T-helper 17 cell (primary cell): ENCODE measurements at regions not wholly inside any gene's neighbourhood (a gene's known extent, or its start where the extent isn't known, plus 50 kb on each side); places are given as distances from the start of the nearest gene placed in this dataset.
"Not testable (repeated sequence)": the region's sequence is repeated elsewhere in the genome, so short reads cannot be mapped to it uniquely, and the experiment has no call there.

Source experiments
- ATAC-seq: fragments of 150-1000 bp; cut with Tn5 transposase; 2 replicates; pipeline ENCODE4 v1.10.0; 2021; ENCODE audit warnings: mild to moderate bottlenecking, moderate library complexity
- DNase-seq, 3 donors: peaks; one replicate each; pipeline versions ENCODE4 v3.0.0 to v3.0.0-alpha.2; 2020 to 2021
- H3K9me3 ChIP-seq: one replicate; pipeline ENCODE4 v1.7.0; 2013; ENCODE audit warnings: low read length, mild to moderate bottlenecking; ENCODE audit not compliant: control insufficient read depth, poor library complexity, severe bottlenecking
- H3K27ac Mint-ChIP-seq: one replicate; pipeline ENCODE4 v1.8.0; 2022; ENCODE audit warnings: mild to moderate bottlenecking, moderate library complexity, mixed read lengths
- H3K27me3 Mint-ChIP-seq: one replicate; pipeline ENCODE4 v1.8.0; 2022; ENCODE audit warnings: mixed read lengths
- H3K36me3 Mint-ChIP-seq: one replicate; pipeline ENCODE4 v1.8.0; 2022; ENCODE audit warnings: low read depth, mixed read lengths
- H3K4me1 Mint-ChIP-seq: one replicate; pipeline ENCODE4 v1.8.0; 2022; ENCODE audit warnings: mild to moderate bottlenecking, mixed read lengths
- H3K4me3 Mint-ChIP-seq: one replicate; pipeline ENCODE4 v1.8.0; 2022; ENCODE audit warnings: mild to moderate bottlenecking, moderate library complexity, mixed read lengths

DNA sequence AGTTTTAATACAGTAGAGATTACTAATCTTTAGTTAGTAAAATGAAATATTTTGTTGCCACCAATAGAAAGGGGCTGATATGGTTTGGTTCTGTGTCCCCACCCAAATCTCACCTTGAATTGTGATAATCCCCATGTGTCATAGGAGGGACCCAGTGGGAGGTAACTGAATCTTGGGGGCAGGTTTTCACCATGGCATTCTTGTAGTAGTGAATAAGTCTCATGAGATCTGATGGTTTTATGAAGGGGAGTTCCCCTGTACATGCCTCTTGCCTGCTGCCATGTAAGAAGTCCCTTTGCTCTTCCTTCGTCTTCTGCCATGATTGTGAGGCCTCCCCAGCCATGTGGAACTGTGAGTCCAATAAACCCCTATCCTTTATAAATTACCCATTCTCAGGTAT is 285.9 kb downstream of the BCL2L11 start:
- H3K27ac Mint-ChIP-seq, H3K4me3 Mint-ChIP-seq, H3K4me1 Mint-ChIP-seq, DNase-seq, ATAC-seq, H3K36me3 Mint-ChIP-seq, H3K27me3 Mint-ChIP-seq, H3K9me3 ChIP-seq: not testable (repeated sequence)

DNA sequence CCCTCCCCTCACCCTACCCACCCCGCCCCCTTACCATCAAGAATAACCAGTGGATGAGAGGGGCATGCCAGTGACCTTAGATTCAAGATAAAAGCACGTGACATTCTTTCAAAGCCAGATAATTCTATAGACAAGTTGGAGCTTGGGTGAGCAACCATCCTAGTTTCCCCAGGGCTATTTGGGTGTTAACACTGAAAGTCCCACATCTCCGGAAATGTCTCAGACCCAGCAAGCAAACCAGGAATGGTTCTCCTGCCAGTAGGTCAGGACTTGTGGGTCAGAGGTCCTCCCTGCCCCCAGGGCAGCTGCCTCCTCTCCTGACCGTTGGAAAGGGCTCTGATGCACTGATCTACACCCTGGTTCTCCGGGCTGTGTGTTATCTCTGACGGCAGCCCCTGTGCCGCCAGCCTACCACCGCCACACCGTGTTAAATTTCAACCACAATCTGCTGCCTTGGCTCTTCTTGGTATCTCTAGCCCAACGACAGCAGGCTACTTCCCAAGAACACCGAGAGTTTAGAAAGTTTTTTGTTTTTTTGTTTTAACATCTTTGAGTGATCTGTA is 287.0 kb downstream of the BCL2L11 start:
- H3K27ac Mint-ChIP-seq, DNase-seq, H3K27me3 Mint-ChIP-seq, ATAC-seq, H3K36me3 Mint-ChIP-seq, H3K4me3 Mint-ChIP-seq, H3K4me1 Mint-ChIP-seq, H3K9me3 ChIP-seq: not testable (repeated sequence)

DNA sequence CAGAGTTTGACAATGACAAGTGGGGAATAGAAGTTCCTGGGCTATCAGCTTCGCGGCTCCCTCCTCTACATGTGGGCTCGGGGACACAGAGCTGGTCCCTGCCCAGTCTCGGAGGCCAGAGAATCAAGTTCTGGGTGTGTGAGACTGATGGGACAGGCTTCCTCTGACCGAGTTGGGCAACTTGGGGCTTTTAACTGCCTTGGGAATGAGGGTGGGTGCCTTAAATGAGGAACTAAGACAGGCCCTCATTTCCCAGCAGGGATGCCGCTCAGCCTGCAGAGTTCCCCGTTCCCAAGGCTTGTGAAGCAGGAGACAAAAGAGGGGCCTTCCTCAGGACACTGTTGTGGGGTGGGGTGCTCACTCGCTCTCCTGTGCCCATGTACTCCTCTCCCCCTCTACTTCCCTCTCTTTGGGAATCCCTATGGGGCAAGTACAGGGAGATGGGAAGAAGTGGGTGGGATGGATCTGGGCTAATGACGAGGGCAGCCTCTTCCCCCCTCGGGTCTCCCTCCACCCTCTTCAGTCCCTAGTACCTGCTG is 290.2 kb downstream of the BCL2L11 start:
- H3K36me3 Mint-ChIP-seq, H3K4me3 Mint-ChIP-seq, H3K27me3 Mint-ChIP-seq, H3K4me1 Mint-ChIP-seq, H3K9me3 ChIP-seq, ATAC-seq, H3K27ac Mint-ChIP-seq, DNase-seq: not testable (repeated sequence)

DNA sequence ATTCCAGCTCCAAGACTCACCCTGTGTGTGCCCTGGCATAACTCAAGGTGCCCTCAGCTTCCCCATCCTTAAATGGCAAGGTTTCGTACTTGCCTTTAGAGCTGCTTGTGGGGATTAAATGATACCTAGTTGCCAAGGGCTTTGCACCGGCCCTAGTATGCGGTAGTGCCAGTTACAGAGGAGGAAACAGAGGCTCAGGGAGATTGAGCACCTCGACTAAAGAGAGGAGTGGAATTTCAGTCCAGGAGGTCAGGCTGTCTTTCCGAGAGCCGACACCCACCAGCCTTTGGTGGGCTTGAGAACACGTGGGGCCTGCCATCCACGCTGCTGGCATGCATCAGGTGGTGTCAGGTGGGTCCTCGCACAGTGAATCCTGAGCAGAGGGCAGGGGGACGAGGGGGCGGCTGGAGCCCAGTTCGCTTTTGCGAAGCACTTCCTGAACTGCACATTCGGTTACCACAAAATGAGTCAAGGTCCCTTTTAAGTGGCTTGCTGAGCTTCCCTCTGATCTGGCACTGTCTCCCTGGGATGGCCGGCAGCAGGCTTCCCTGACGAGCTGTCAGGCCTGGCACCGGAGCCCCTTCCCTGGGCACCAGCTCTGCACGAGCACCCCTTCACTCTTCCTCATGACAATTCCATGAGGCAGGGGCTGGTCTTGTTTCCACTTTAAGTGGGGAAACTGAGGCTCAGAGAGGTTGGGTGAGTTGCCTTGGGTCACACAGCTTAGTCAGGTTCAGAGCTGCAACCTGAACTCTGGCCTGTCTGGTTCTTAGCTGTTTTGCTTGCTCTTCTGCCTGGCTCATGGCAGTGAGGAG is 291.4 kb downstream of the BCL2L11 start:
- not testable (repeated sequence) for H3K27ac Mint-ChIP-seq, H3K4me3 Mint-ChIP-seq, H3K27me3 Mint-ChIP-seq, H3K9me3 ChIP-seq, H3K36me3 Mint-ChIP-seq, H3K4me1 Mint-ChIP-seq
- DNase-seq = peak in 1 of 3 donors; percentile 10
- peak; percentile 85 for ATAC-seq

DNA sequence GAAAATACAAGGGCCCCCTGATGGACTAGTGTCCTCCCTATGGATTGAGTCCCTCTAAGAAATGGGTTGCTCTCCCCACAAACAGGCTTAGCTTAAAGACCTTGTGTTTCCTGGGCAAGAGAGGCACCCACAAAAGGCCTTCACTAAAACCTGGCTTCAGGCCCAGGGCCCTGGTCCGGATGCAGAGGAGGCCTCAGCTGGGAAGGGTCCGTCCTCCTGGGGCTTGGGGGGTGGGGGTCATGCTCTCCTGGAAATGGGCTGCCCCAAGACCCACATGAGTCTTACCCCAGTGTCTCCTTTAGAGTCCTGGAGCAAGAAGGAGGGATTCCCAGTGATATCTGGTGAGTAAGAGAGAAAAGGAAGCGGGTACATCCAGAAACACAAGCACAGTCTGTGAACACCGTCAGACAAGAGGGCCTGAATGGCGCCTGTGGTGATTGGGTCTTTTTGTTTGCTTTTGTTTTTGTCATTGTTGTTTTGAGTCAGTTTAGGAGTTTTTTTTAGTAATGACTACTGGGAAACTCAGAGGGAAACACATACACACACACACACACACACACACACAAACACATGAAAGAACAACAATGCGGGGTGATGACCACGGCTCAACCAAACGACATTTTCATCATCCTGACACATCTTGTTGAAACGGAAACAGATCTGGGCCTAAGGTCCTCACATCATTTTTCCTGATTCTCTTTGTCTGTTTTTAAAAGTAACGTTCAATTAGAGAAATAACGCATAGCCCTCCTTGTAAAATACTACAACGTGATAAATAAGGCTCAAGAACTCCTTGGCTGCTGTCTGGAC is 292.3 kb downstream of the BCL2L11 start:
- H3K9me3 ChIP-seq, H3K4me1 Mint-ChIP-seq, H3K4me3 Mint-ChIP-seq, H3K27ac Mint-ChIP-seq, DNase-seq, H3K27me3 Mint-ChIP-seq, ATAC-seq, H3K36me3 Mint-ChIP-seq: not testable (repeated sequence)

DNA sequence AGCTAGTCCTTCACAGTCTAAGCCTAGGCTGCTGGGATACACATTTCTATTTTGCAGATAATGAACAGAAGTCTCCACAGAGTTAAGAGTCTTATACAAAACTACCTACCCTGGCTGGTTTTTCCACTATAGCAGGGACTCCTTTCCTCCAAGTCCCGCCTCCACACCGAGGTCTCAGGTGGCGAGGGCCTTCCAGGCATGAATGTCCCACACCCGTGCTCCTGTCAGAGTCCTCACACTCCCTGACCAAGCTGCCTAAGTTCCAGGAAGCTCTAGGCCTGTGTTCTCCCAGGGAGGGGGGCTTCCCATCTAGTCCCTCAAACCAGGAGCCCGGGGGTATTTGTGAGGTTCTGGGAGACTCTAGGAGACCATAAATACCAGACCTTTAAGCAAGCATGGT is 293.2 kb downstream of the BCL2L11 start:
- not testable (repeated sequence) for H3K4me1 Mint-ChIP-seq, H3K36me3 Mint-ChIP-seq, H3K27ac Mint-ChIP-seq, H3K27me3 Mint-ChIP-seq, ATAC-seq, H3K4me3 Mint-ChIP-seq, H3K9me3 ChIP-seq, DNase-seq

DNA sequence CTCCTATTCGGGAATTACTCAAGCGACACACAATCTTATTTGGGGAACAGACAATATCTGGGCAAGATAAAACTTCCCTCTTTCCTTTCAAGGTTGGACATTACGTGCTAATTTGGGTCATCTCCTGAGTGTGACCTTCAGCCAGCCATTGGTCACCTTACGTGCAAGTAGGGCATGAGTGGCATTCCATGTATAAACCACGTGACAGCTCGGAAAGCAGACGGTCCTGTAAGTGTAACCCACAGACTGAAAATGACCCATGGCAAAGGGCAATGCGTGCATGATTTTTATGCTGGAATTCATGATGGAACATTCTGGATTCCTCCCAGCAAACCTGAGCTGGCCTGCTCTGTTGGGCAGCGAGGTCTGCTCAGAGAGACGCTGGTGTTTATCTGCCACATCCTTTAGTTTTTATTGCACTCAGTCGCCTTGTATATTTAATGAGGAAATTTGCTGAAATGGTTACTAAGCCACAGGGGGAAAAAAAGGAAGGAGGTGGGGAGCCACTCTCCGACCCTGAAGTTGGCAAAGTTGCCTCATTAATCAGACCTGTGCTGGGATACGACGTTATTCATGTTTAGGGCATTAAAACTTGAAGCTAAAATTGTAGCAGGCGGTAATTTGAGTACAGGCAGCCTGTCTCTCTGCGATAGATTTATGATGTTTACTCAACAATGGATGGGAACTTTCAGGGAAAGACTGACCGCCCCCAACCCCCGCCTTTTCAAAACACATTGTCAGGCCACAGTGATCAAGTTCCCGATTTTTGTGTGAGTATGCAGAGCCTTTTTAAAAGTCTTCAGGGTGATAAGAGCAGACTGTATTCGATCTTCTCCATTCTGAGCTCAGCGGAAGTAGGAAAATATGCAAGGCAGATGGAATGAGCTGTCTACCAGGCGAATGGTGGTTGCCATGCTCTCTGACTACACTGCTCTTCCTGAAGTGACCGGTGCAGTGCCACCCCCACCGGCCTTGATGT is 295.3 kb downstream of the BCL2L11 start:
- DNase-seq, H3K9me3 ChIP-seq, H3K4me1 Mint-ChIP-seq, H3K27ac Mint-ChIP-seq, H3K4me3 Mint-ChIP-seq, ATAC-seq, H3K36me3 Mint-ChIP-seq, H3K27me3 Mint-ChIP-seq: not testable (repeated sequence)

DNA sequence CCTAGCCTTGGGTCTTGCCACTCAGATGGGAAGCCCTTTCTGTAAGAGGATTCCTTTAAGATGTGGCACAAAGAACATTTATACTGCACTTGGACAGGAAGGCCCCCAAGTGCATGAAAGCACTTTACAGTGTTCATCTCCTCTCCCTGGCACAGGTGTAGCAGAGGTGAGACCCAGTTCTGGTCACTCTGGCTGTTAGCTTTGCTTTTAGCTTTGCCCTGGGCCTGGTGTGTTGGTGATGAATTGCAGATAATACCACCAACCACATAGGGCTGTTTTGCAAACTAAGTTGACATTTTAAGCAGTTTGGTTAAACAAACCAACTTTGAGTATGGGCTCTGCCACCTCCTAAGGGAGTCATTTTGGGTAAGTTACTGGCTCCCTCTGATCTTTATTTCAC is 296.3 kb downstream of the BCL2L11 start:
- not testable (repeated sequence) for H3K36me3 Mint-ChIP-seq, H3K27me3 Mint-ChIP-seq, H3K4me3 Mint-ChIP-seq, ATAC-seq, DNase-seq, H3K4me1 Mint-ChIP-seq, H3K27ac Mint-ChIP-seq, H3K9me3 ChIP-seq

DNA sequence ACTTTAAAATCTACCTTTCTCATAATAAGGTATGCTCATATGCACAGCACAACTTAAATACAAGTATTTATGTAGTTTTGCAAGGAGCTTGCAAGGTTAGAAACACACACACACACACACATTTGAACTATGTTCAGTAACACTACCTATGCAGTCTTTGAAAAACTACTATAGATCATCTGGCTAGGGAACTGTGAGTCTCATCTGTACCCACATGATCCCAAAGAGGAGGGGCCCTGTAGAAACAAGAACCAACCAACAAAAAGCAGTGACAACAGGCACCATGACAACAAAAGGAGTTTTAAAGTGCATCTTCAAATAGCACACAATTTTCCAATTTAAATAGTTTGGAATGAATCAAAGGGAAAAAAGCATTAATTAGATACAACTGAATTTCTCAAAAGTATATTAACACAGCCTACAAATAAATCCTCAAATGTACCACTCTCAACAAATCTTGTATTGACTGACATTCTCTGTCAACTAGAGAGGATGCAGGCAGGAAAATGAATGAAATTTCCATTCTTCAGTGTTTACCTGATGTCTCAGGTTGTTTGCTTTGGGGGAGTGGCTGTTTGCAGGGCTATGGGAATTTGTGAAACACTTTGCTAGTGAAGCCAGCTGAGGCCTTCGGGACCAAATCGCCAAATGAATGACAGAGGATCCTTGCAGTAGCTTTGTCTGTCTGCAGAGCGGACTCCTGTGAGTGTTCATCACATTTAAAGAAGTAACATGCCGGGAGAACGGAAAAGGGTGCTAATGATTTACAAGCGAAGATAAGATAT is 297.6 kb downstream of the BCL2L11 start:
- not testable (repeated sequence) for H3K4me1 Mint-ChIP-seq, DNase-seq, H3K27ac Mint-ChIP-seq, H3K27me3 Mint-ChIP-seq, ATAC-seq, H3K9me3 ChIP-seq, H3K4me3 Mint-ChIP-seq, H3K36me3 Mint-ChIP-seq

DNA sequence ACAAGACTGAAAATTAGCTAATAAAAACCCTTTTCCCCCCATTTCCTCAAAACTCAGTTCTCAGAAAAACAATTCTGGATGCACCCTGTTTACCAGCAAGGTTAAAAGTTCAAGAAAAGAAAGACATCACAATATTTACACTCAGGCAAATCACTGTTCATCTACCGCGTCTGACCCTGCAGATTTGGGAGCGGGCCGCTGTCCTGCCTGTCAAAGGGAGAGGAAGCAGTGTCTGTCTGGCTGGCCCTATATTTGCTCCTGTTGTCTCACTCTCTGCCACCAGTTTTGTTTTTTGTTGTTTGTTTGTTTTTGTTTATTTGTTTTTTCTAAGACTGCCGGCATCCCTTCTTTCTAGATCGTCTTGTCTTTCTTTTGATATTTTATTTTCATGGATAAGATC is 299.4 kb downstream of the BCL2L11 start:
- not testable (repeated sequence) for DNase-seq, ATAC-seq, H3K27me3 Mint-ChIP-seq, H3K4me1 Mint-ChIP-seq, H3K9me3 ChIP-seq, H3K4me3 Mint-ChIP-seq, H3K27ac Mint-ChIP-seq, H3K36me3 Mint-ChIP-seq

DNA sequence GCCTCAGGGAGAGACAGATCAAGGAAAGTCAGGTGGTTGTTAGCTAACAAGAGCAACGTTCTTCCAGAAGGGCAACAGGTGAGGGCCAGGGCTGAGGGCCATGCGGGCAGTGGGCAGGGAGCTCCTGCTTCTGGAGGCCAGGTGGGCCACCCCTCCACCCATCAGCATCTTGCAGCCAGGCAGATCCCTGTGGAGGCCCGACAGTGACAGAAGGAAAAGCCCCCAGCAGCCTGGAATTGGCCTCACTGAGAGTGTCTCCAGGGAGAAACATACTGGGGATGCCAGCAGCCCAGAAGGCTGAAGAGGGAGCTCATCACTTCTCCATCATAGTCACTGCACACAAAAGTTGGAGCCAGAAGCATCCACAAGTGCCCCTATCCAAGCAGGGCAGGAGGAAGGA is 300.1 kb downstream of the BCL2L11 start:
- H3K4me1 Mint-ChIP-seq = not testable (repeated sequence)

DNA sequence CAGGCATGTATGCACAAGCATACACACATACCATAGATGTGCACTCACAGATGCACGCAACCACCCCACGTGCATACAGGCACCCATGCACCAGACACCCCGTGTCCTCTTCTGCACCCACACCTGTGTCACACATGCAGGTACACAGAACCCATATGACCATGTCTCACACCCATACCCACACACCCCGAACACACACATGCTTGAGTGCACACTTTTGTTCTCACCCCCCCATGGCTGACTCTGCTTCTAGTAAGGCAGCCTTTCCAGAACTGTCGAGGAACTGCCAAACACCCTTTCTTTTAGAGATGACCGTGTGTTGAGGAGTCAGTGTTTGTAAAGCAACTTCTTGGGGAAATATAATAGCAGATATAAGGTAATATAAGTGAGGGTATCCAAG is 301.2 kb downstream of the BCL2L11 start:
- not testable (repeated sequence) for ATAC-seq, H3K27me3 Mint-ChIP-seq, H3K4me3 Mint-ChIP-seq, H3K9me3 ChIP-seq, DNase-seq, H3K4me1 Mint-ChIP-seq, H3K27ac Mint-ChIP-seq, H3K36me3 Mint-ChIP-seq

More for the DNA sequence above, 300.1 kb downstream of the BCL2L11 start:
- not testable (repeated sequence) for H3K4me3 Mint-ChIP-seq, ATAC-seq, H3K27me3 Mint-ChIP-seq, H3K27ac Mint-ChIP-seq, H3K36me3 Mint-ChIP-seq, DNase-seq, H3K9me3 ChIP-seq
